Mucosa of stomach (tissue), 1 donor: ENCODE measurements at regions not wholly inside any gene's neighbourhood (a gene's known extent, or its start where the extent isn't known, plus 50 kb on each side); places are given as distances from the start of the nearest gene placed in this dataset.

Experiments
- H3K27me3 ChIP-seq: one replicate; pipeline ENCODE4 v1.7.0; 2013; ENCODE audit warnings: mild to moderate bottlenecking, low read length; ENCODE audit not compliant: control insufficient read depth, insufficient read depth
- H3K36me3 ChIP-seq: one replicate; pipeline ENCODE4 v1.7.0; 2013; ENCODE audit warnings: low read length; ENCODE audit not compliant: control insufficient read depth, insufficient read depth
- H3K4me1 ChIP-seq: one replicate; pipeline ENCODE4 v1.7.0; 2013; ENCODE audit warnings: mild to moderate bottlenecking, low read length; ENCODE audit not compliant: control insufficient read depth, insufficient read depth
- H3K4me3 ChIP-seq: one replicate; pipeline ENCODE4 v1.7.0; 2013; ENCODE audit warnings: low read length
- H3K9ac ChIP-seq: one replicate; pipeline ENCODE4 v1.7.0; 2013; ENCODE audit warnings: mild to moderate bottlenecking, low read length, moderate library complexity
- H3K9me3 ChIP-seq: one replicate; pipeline ENCODE4 v1.7.0; 2013; ENCODE audit warnings: mild to moderate bottlenecking, low read length, moderate library complexity; ENCODE audit not compliant: control insufficient read depth
- donor health status: Pancreatic carcinoma.

DNA sequence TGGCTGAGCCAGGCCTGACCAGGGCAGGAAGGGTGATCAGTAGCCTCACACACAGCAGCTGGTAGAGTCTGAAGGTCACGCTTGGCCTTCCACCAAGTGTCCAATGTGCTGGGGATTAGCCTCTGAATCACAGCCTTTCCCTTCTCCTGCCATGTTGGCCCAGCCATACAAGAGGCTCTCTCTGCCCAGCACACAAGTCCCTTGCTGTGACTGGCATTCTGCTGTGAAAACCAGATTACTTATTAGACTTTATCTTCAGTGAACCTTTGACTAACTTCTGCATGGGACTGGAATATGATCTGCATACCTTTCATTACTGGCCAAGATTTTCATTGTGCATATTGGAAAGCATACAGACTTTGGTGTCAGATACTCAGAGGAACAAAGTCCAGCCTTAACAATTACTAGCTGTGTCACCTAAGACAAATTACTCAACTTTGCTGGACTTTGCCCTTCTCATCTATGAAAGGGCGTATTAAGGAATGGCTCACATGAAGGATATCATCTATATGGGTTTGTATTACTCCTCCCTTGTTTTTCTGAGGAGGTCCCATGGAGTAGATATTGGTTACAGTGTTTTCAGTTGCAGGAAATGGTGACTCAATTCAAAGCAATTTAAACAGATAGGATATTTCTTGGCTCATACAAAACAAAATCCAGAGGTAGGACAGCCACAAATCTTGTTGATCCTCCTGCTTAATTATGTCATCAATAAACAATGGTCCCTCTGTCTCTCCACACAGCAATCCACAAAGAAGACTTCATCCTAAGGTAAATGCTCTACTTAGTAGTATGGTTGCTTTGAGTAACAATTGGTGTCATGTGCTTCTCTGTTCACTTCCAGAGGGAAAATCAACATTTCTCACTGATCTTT lies 99.6 kb downstream of the DYRK2 start:
- Histone ChIP-seq H3K9ac (no peak overlapping the region), H3K9me3 (no peaks in the 10 kb centered on the region), H3K36me3 (no peaks in the 10 kb centered on the region), H3K27me3 (no peaks in the 10 kb centered on the region), H3K4me3 (no peak overlapping the region), H3K4me1 (peaks cover 36% of the 10 kb centered on the region)

DNA sequence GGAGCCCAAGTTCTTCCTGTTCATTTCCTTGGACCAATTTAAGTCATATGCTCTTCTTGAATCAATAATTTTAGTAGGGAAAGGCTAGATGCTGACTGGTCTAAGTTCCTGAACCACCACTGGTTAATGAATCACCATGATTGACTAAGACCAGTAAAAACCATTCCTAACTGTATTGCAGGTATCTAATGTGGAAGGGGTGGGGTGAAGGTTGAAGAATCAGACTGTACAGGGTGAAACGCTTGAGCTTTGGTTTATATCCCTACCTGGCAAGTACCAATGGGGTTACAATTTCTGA lies 100.1 kb downstream of the DYRK2 start:
- Histone ChIP-seq H3K36me3 (no peaks in the 10 kb centered on the region), H3K4me3 (no peak overlapping the region), H3K9me3 (no peaks in the 10 kb centered on the region)

DNA sequence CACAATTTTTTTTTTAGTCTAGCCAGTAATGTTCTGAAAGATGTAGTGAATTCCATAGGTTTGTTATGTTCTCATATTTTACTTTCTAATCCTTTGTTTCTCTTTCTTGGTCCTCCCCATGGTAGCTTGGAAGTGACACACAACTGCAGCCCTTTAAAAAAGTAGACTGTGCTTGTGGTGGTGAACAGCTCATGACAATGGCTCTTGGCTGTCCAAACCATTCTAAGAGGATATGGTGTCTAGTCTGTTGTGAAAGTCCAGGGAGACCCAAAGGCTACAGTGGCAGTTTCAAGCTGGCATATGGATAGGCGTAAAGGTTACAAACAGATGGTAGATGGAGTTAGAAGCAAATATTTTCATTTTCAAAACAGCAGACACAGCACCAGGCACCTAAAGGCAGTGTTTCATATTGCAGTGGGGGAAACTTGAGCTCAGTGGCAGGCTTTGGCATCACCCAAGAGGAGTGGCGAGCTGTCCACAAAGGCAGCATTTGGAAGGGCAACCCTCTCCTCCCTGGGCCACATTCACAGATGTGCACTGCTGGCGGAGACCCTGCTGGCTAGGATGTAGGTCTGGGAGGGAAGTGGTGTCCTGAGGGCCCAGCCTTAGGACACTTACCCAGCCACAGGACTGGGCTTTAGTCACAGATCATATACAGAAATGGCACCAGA lies 102.1 kb downstream of the DYRK2 start:
- Histone ChIP-seq H3K9me3 (no peaks in the 10 kb centered on the region), H3K36me3 (no peaks in the 10 kb centered on the region), H3K4me1 (peaks cover 38% of the 10 kb centered on the region), H3K27me3 (no peaks in the 10 kb centered on the region), H3K4me3 (no peak overlapping the region), H3K9ac (no peak overlapping the region)

More for the DNA sequence above, 100.1 kb downstream of the DYRK2 start:
- H3K27me3 ChIP-seq, result no peaks in the 10 kb centered on the region
- H3K4me1 ChIP-seq, result peaks cover 33% of the 10 kb centered on the region
- H3K9ac ChIP-seq, result no peak overlapping the region

- Histone ChIP-seq H3K4me3 (no peak overlapping the region), H3K36me3 (no peaks in the 10 kb centered on the region), H3K9ac (no peak overlapping the region), H3K4me1 (peaks cover 36% of the 10 kb centered on the region), H3K9me3 (no peaks in the 10 kb centered on the region), H3K27me3 (no peaks in the 10 kb centered on the region)
Observed at GRCh38 chr12:67751381-67751928, 102.9 kb downstream of the DYRK2 start.

GRCh38 chr12:67752226-67752732 lies 103.7 kb downstream of the DYRK2 start:
- no peak overlapping the region for H3K9ac ChIP-seq
- H3K4me1 ChIP-seq, result peaks cover 28% of the 10 kb centered on the region
- no peaks in the 10 kb centered on the region for H3K27me3 ChIP-seq
- H3K9me3 ChIP-seq, result no peaks in the 10 kb centered on the region
- no peaks in the 10 kb centered on the region for H3K36me3 ChIP-seq
- H3K4me3 ChIP-seq, result no peak overlapping the region

DNA sequence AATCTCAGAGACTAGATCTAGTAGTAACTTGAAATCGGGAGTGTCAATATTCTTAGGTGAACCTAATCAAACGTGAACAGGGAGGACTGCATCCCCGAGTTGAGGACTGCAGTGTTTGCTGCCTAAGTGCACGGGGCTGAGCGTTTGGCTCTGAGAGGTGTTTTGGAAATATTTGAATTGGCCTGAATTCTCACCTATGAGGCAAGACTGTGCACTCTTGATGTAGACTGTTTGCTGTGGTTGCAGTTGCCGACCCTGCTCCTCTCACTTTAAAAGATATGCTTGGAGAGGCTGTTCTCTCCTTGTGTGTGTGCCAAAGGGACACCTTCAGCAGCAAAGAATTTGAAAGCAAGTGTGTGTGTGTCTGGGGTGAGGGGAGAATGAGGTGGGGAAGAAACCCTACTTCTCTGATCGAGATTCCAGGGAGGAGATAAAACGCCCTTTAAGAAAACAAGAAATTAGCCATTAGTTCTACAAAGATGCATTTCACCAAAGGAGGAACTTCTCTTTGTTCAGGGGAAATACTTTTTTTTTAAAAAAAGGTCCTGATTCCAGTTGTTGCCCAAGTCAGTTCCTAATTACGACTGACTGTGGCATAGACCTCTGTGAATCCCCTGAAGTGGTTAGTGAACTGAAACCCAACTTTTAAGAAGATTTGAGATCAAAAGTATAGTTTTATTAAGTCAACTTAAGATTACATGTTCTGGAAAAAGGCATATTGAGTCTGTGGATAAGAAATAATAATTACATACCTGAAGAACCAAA lies 106.6 kb downstream of the DYRK2 start:
- H3K27me3 ChIP-seq, result no peaks in the 10 kb centered on the region
- H3K9me3 ChIP-seq, result no peaks in the 10 kb centered on the region
- H3K36me3 ChIP-seq, result no peaks in the 10 kb centered on the region
- no peak overlapping the region for H3K4me3 ChIP-seq
- no peak overlapping the region for H3K9ac ChIP-seq
- peaks cover 32% of the 10 kb centered on the region for H3K4me1 ChIP-seq

- Histone ChIP-seq H3K27me3 (no peaks in the 10 kb centered on the region), H3K4me3 (no peak overlapping the region), H3K9ac (no peak overlapping the region), H3K36me3 (no peaks in the 10 kb centered on the region), H3K9me3 (no peaks in the 10 kb centered on the region), H3K4me1 (peaks cover 40% of the 10 kb centered on the region)
Observed at GRCh38 chr12:67757651-67758050, 109.1 kb downstream of the DYRK2 start.

DNA sequence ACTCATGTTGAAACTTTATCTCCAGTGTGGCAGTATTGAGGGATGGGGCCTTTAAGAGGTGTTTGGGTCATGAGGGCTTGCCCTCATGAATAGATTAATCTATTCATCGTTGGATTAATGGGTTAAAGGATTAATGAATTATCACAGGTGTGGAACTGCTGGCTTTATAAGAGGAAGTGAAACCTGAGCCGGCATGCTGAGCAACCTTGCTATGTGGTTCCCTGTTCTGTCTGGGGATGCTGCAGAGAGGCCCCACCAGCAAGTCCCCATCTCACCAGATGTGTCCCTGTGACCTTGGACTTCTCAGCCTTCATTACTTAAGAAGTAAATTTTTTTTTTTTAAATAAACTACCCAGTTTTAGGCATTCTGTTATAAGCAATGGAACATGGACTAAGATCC lies 109.6 kb downstream of the DYRK2 start:
- Histone ChIP-seq H3K4me3 (no peak overlapping the region), H3K36me3 (no peaks in the 10 kb centered on the region), H3K4me1 (peaks cover 40% of the 10 kb centered on the region), H3K9me3 (no peaks in the 10 kb centered on the region), H3K9ac (no peak overlapping the region), H3K27me3 (no peaks in the 10 kb centered on the region)

- no peak overlapping the region for H3K9ac ChIP-seq
- H3K9me3 ChIP-seq, result no peaks in the 10 kb centered on the region
- no peaks in the 10 kb centered on the region for H3K36me3 ChIP-seq
- no peaks in the 10 kb centered on the region for H3K27me3 ChIP-seq
- H3K4me3 ChIP-seq, result no peak overlapping the region
- H3K4me1 ChIP-seq, result peaks cover 40% of the 10 kb centered on the region
Observed at GRCh38 chr12:67758521-67758920, 110.0 kb downstream of the DYRK2 start.

GRCh38 chr12:67759829-67760228 lies 111.3 kb downstream of the DYRK2 start:
- H3K36me3 ChIP-seq, result no peaks in the 10 kb centered on the region
- H3K4me1 ChIP-seq, result peaks cover 38% of the 10 kb centered on the region
- H3K9me3 ChIP-seq, result no peaks in the 10 kb centered on the region
- H3K4me3 ChIP-seq, result no peak overlapping the region
- H3K9ac ChIP-seq, result no peak overlapping the region
- no peaks in the 10 kb centered on the region for H3K27me3 ChIP-seq

- no peaks in the 10 kb centered on the region for H3K9me3 ChIP-seq
- no peak overlapping the region for H3K9ac ChIP-seq
- H3K4me3 ChIP-seq, result no peak overlapping the region
- H3K36me3 ChIP-seq, result no peaks in the 10 kb centered on the region
- no peaks in the 10 kb centered on the region for H3K27me3 ChIP-seq
- H3K4me1 ChIP-seq, result peaks cover 30% of the 10 kb centered on the region
Observed at GRCh38 chr12:67760586-67761275, 112.2 kb downstream of the DYRK2 start.
